ENCODE measurements at regions not wholly inside any gene's neighbourhood (a gene's known extent, or its start where the extent isn't known, plus 50 kb on each side); places are given as distances from the start of the nearest gene placed in this dataset.

DNA sequence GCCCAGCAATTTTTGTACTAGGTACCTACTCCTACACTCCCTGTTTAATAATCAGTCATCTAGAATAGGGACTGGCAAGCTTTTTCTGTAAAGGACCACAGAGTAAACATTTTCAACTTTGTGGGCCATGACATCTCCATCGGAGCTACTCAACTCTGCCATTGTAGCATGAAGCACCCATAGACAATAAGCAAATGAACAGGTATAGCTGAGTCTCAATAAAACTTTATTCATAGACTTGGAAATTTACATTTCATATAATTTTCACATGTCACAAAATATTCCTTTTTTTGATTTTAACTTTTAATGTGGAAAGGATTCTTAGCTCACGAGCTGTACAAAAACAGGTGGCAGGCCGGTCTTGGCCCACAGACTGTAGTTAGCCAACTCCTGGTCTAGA lies 345.8 kb downstream of the SOX9 start:
- ChIA-PET CTCF (interaction anchor here (1.2 to 1.7 kb wide), 4 partner anchors 12 to 90 kb away, joined by 3 to 6 read pairs (median 4); no protein-coding TSS in a partner anchor), POLR2A (no interaction called here)
- TF ChIP-seq, protein P1, sequence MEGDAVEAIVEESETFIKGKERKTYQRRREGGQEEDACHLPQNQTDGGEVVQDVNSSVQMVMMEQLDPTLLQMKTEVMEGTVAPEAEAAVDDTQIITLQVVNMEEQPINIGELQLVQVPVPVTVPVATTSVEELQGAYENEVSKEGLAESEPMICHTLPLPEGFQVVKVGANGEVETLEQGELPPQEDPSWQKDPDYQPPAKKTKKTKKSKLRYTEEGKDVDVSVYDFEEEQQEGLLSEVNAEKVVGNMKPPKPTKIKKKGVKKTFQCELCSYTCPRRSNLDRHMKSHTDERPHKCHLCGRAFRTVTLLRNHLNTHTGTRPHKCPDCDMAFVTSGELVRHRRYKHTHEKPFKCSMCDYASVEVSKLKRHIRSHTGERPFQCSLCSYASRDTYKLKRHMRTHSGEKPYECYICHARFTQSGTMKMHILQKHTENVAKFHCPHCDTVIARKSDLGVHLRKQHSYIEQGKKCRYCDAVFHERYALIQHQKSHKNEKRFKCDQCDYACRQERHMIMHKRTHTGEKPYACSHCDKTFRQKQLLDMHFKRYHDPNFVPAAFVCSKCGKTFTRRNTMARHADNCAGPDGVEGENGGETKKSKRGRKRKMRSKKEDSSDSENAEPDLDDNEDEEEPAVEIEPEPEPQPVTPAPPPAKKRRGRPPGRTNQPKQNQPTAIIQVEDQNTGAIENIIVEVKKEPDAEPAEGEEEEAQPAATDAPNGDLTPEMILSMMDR (IDR thresholded peaks at IDR 0.05; ENCODE audit: insufficient read depth, low read length, missing control alignments), result no peak
- DNase-seq (ENCODE audit: low read depth, low spot score), result no peak
- H3K4me3 ChIP-seq (ENCODE audit: low read depth, low read length), result no peak overlapping the region

- TF ChIP-seq, protein P1 (IDR thresholded peaks at IDR 0.05; ENCODE audit: insufficient read depth, low read length, missing control alignments), result no peak
- no peak overlapping the region for H3K4me3 ChIP-seq (ENCODE audit: low read depth, low read length)
- POLR2A ChIA-PET, result no interaction called here
- no peak for DNase-seq (ENCODE audit: low read depth, low spot score)
- CTCF ChIA-PET, result interaction anchor here (1.7 kb wide), 1 partner anchor 89 kb away, joined by 4 read pairs; no protein-coding TSS in a partner anchor
Observed at GRCh38 chr17:72467841-72468653, 347.2 kb downstream of the SOX9 start.

DNA sequence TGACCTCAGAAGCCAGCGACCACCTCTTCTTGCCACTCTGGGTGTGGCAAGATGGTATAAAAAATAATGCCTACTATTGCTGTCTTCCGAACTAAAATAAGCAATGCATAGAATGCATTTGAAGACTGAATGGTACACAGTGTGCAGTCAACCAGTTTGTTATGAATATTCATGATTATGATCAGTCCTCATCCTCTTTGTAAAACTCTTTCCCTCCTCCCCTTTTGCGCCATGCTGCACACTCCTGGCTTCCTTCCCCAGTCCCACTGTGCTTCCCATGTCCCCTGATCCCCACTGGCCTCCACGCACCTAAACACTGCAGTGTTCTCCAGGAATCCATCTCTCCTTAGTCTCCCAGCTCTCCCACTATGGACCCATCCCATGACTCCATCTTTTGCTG lies 348.0 kb downstream of the SOX9 start:
- TF ChIP-seq, protein P1 (IDR thresholded peaks at IDR 0.05; ENCODE audit: insufficient read depth, low read length, missing control alignments), result no peak
- CTCF ChIA-PET, result interaction anchor here (1.2 kb wide), 1 partner anchor 17 kb away, joined by 5 read pairs; no protein-coding TSS in a partner anchor
- POLR2A ChIA-PET, result no interaction called here
- no peak overlapping the region for H3K4me3 ChIP-seq (ENCODE audit: low read depth, low read length)
- no peak for DNase-seq (ENCODE audit: low read depth, low spot score)

GRCh38 chr17:72470121-72470705 lies 349.4 kb downstream of the SOX9 start:
- no peak for DNase-seq (ENCODE audit: low read depth, low spot score)
- no peak overlapping the region for H3K4me3 ChIP-seq (ENCODE audit: low read depth, low read length)
- CTCF ChIA-PET, result interaction anchor here (1.2 kb wide), 1 partner anchor 16 kb away, joined by 5 read pairs; no protein-coding TSS in a partner anchor
- TF ChIP-seq, protein P1 (IDR thresholded peaks at IDR 0.05; ENCODE audit: insufficient read depth, low read length, missing control alignments), result no peak
- POLR2A ChIA-PET, result no interaction called here

DNA sequence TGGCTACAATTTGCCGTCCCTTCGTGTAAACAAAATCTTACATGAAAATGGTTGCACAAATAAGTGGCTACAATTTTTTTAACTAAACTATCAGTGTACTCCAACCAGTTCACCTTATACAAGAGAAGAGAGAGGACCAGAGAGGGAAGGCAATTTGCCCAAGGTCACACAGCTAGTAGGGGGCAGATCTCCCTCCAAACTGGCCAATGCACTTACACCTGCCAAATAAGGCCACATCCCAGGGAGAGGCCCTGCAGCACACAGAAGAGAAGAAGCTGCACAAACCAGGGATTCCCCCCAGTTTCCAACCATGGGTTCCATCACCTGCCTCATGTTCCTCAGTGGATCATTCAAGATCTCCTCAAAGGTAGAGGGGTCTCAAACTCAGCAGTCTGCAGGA lies 349.9 kb downstream of the SOX9 start:
- TF ChIP-seq, protein P1 (IDR thresholded peaks at IDR 0.05; ENCODE audit: insufficient read depth, low read length, missing control alignments), result no peak
- POLR2A ChIA-PET, result no interaction called here
- no peak for DNase-seq (ENCODE audit: low read depth, low spot score)
- CTCF ChIA-PET, result no interaction called here
- H3K4me3 ChIP-seq (ENCODE audit: low read depth, low read length), result no peak overlapping the region

GRCh38 chr17:72471296-72471695 lies 350.5 kb downstream of the SOX9 start:
- ChIA-PET CTCF (no interaction called here), POLR2A (no interaction called here)

More at GRCh38 chr17:72471296-72471695, 350.5 kb downstream of the SOX9 start:
- H3K4me3 ChIP-seq (ENCODE audit: low read depth, low read length), result no peak overlapping the region
- DNase-seq (ENCODE audit: low read depth, low spot score), result no peak
- TF ChIP-seq, protein P1 (IDR thresholded peaks at IDR 0.05; ENCODE audit: insufficient read depth, low read length, missing control alignments), result no peak
